Right lobe of liver (tissue), 6 donors: ENCODE measurements at regions not wholly inside any gene's neighbourhood (a gene's known extent, or its start where the extent isn't known, plus 50 kb on each side); places are given as distances from the start of the nearest gene placed in this dataset.

Experiments
- ATAC-seq, 4 donors: fragments of 200-7000 bp; cut with Tn5 transposase; one replicate each; pipeline ENCODE4 v1.9.1; 2020; ENCODE audit warnings: mild to moderate bottlenecking in 4 of 4, moderate library complexity in 4 of 4
- DNase-seq, 3 donors: peaks; one replicate each; pipeline ENCODE4 v3.0.0-alpha.2; 2020
- H3K27ac ChIP-seq, 3 donors: fragments of 200-600 bp; one replicate each; pipeline ENCODE4 v1.8.0; 2022
- H3K27me3 ChIP-seq, 2 donors: fragments of 200-600 bp; one replicate each; pipeline ENCODE4 v1.8.0; 2022
- H3K36me3 ChIP-seq, 4 donors: fragments of 200-600 bp; sonication (generic) in 1 of 4; one replicate each; pipeline versions ENCODE4 v1.5.1 to v1.8.0; 2017 to 2022; ENCODE audit warnings: control low read depth in 1 of 4
- H3K4me1 ChIP-seq, 4 donors: fragments of 200-600 bp; sonication (generic) in 1 of 4; one replicate each; pipeline versions ENCODE4 v1.5.1 to v1.8.0; 2017 to 2022; ENCODE audit warnings: control low read depth in 1 of 4
- H3K4me3 ChIP-seq, 3 donors: fragments of 200-600 bp; one replicate each; pipeline ENCODE4 v1.8.0; 2022
- H3K9me3 ChIP-seq, 4 donors: fragments of 200-600 bp; sonication (generic) in 1 of 4; one replicate each; pipeline versions ENCODE4 v1.5.1 to v1.8.0; 2017 to 2022; ENCODE audit warnings: control low read depth in 1 of 4
- POLR2A ChIP-seq: fragments of 450-650 bp; IDR thresholded peaks from one replicate; pipeline ENCODE4 v1.6.1; 2017; ENCODE audit warnings: antibody characterized with exemption, mild to moderate bottlenecking
- WGBS: methylation state at CpG from one replicate; pipeline ENCODE4 v1.1.6; 2018; ENCODE audit warnings: low coverage, low lambda C conversion rate; ENCODE audit not compliant: insufficient coverage; ENCODE audit errors: missing lambda C conversion rate; 5-methylcytosine and 5-hydroxymethylcytosine counted together
- intact Hi-C, 2 donors: fragments of 100-400 bp; cut with DNase I; formaldehyde crosslinking; loops; one replicate each; pipeline versions ENCODE4 v1.11.2 to v1.14.1; 2022
- TF ChIP-seq, protein P1 (sequence below), 4 donors: fragments of 200-600 bp in 3 of 4; fragments of 450-650 bp in 1 of 4; IDR thresholded peaks; one replicate each; pipeline versions ENCODE4 v1.5.1 to v1.8.0; 2016 to 2022; ENCODE audit warnings: antibody characterized with exemption in 4 of 4, mild to moderate bottlenecking in 2 of 4
- donor health status: DM: no; HTN: yes; CAD: no.
- donor health status: DM: no; HTN: no; CAD: no.
- donor health status: DM: no; HTN: no; CAD: no.
- donor health status: DM: no; HTN: yes; CAD: no.
- donor health status: DM: no; HTN: yes; CAD: no.

DNA sequence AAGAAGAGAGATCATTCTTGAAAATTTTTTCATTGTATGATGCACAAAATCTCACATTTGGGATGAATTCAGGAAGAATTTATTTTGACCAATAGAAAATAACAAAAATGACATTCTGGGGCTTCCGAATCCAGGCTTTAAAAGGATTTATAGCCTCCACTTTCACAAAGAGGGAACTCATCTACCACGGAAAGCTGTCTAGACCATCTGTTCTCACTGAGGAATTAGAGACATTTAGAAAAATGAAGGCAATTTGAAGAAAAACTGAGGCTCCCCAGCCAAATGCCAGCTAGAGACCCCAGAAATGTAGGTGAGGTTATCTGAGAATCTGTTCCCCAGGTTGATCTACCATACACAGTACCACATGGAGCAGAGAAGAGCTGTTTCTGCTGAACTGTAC is 464.3 kb downstream of the TMA16 start:
- ATAC-seq = no peak
- Histone ChIP-seq H3K9me3 (no peaks in the 10 kb centered on the region), H3K36me3 (no peaks in the 10 kb centered on the region), H3K4me1 (no peaks in the 10 kb centered on the region), H3K4me3 (no peak overlapping the region), H3K27ac (no peak overlapping the region), H3K27me3 (no peaks in the 10 kb centered on the region)
- DNase-seq = no peak
- TF ChIP-seq, protein P1, sequence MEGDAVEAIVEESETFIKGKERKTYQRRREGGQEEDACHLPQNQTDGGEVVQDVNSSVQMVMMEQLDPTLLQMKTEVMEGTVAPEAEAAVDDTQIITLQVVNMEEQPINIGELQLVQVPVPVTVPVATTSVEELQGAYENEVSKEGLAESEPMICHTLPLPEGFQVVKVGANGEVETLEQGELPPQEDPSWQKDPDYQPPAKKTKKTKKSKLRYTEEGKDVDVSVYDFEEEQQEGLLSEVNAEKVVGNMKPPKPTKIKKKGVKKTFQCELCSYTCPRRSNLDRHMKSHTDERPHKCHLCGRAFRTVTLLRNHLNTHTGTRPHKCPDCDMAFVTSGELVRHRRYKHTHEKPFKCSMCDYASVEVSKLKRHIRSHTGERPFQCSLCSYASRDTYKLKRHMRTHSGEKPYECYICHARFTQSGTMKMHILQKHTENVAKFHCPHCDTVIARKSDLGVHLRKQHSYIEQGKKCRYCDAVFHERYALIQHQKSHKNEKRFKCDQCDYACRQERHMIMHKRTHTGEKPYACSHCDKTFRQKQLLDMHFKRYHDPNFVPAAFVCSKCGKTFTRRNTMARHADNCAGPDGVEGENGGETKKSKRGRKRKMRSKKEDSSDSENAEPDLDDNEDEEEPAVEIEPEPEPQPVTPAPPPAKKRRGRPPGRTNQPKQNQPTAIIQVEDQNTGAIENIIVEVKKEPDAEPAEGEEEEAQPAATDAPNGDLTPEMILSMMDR (IDR thresholded peaks at IDR 0.05) = no peak
- WGBS = 31% methylated on average over 2 of the region's 2 CpGs
- intact Hi-C loops = no loop called here

DNA sequence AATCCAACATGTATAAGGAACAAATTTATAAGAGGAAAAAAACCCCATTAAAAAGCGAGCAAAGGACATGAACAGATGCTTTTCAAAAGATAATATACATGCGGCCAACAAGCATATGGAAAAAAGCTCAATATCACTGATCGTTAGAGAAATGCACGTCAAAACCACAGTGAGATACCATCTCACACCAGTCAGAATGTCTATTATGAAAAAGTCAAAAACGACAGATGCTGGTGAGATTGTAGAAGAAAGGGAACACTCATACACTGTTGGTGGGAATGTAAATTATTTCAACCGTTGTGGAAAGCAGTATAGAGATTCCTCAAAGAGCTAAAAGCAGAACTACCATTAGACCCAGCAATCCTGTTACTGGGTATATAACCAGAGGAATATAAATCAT is 465.4 kb downstream of the TMA16 start:
- intact Hi-C loops = no loop called here
- no peaks in the 10 kb centered on the region for H3K9me3 ChIP-seq
- ATAC-seq (no peak), DNase-seq (no peak)
- no peaks in the 10 kb centered on the region for H3K27me3 ChIP-seq
- 37% methylated on average over 6 of the region's 6 CpGs for WGBS
- no peaks in the 10 kb centered on the region for H3K36me3 ChIP-seq
- H3K4me1 ChIP-seq = no peaks in the 10 kb centered on the region
- H3K4me3 ChIP-seq = no peak overlapping the region
- TF ChIP-seq, protein P1 (IDR thresholded peaks at IDR 0.05) = no peak
- TF ChIP-seq POLR2A = no peak
- H3K27ac ChIP-seq = no peak overlapping the region

DNA sequence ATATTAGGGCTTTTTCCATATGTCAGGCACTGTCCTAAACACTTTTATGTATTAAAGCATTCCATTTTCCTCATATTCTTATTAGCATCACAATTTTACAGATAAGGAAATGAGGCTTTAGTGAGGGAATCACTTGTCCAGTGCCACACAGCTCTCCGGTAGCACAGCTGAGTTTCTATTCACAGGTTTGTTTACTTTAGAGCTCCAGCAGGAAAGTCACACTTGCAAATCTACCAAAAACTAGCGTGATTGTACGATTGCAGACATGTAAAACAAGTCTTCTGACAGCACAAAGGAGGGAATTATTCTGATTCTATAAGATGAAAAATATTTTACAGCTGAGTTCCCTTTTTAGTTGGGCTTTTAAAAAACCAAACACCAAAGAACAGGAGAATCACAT is 472.1 kb downstream of the TMA16 start:
- DNase-seq = no peak

DNA sequence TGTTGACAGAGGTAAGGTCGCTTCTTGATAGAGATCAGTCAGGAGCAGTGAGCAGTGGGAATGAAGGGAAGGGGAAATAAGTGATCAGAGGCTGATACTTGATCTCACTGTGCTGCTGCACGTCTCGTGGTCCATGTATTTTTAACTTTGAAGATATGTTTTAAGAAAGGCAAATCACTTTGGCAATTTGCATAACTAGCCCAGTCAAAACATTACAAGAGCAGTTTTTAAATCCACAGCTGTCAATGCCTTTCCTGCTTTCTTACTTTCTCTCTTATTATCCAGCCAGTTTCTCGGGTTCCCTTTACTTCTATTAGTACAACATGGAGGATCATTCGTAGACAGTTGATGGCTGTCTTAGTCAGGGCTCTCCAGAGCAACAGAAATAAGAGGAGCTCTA is 472.8 kb downstream of the TMA16 start:
- ATAC-seq = no peak
- no peaks in the 10 kb centered on the region for H3K36me3 ChIP-seq
- TF ChIP-seq POLR2A = no peak
- TF ChIP-seq, protein P1 (IDR thresholded peaks at IDR 0.05) = no peak
- H3K9me3 ChIP-seq = no peaks in the 10 kb centered on the region
- no peak for DNase-seq
- no peaks in the 10 kb centered on the region for H3K27me3 ChIP-seq
- intact Hi-C loops = no loop called here
- no peaks in the 10 kb centered on the region for H3K4me1 ChIP-seq
- no peak overlapping the region for H3K27ac ChIP-seq
- no peak overlapping the region for H3K4me3 ChIP-seq
- WGBS = 34% methylated on average over 5 of the region's 5 CpGs

More for the DNA sequence above, 472.1 kb downstream of the TMA16 start:
- WGBS = 8% methylated on average over 3 of the region's 3 CpGs
- Histone ChIP-seq H3K36me3 (no peaks in the 10 kb centered on the region), H3K27me3 (no peaks in the 10 kb centered on the region), H3K4me3 (no peak overlapping the region), H3K4me1 (no peaks in the 10 kb centered on the region), H3K27ac (no peak overlapping the region), H3K9me3 (no peaks in the 10 kb centered on the region)
- TF ChIP-seq, protein P1 (IDR thresholded peaks at IDR 0.05) = no peak
- no peak for TF ChIP-seq POLR2A
- ATAC-seq = no peak
- intact Hi-C loops = no loop called here

DNA sequence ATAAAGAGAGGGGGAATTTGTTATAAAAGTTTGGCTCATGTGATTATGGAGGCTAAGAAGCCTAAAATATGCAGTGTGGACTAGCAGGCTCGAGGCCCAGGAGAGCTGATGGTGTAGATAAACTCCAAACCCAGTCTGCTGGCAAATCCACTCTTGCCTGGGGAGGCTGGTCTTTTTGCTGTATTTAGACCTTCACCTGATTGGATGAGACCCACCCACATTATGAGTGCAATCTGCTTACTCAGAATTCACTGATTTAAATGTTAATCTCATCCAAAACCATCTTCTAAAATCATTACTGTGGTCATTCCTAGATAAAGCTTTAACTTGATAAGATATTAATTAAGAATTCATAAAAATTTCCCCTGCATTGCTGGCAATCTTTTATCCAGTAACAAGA is 473.2 kb downstream of the TMA16 start:
- no peak overlapping the region for H3K4me3 ChIP-seq
- TF ChIP-seq, protein P1 (IDR thresholded peaks at IDR 0.05) = no peak
- no peak for TF ChIP-seq POLR2A
- no peaks in the 10 kb centered on the region for H3K4me1 ChIP-seq
- H3K9me3 ChIP-seq = no peaks in the 10 kb centered on the region
- no peaks in the 10 kb centered on the region for H3K36me3 ChIP-seq
- no peak for DNase-seq
- 0% methylated on average over 1 of the region's 1 CpG for WGBS
- intact Hi-C loops = no loop called here
- H3K27me3 ChIP-seq = no peaks in the 10 kb centered on the region
- ATAC-seq = no peak
- no peak overlapping the region for H3K27ac ChIP-seq
